Stimulated activated CD4-positive, alpha-beta T cell treated with anti-CD3 and anti-CD28 coated beads, Interleukin-12 subunit alpha, Interleukin-12 subunit beta, amount 100 ng/mL, for 4 hours (primary cell): ENCODE measurements at regions not wholly inside any gene's neighbourhood (a gene's known extent, or its start where the extent isn't known, plus 50 kb on each side); places are given as distances from the start of the nearest gene placed in this dataset.

ENCODE experiments used
- DNase-seq: peaks from one replicate; pipeline ENCODE4 v3.0.0-alpha.2; 2020

- no peak for DNase-seq
Measured at GRCh38 chr11:11076879-11077278, 219.0 kb upstream of the ZBED5 start.

- no peak for DNase-seq
Measured at GRCh38 chr11:11076276-11076675, 218.4 kb upstream of the ZBED5 start.

GRCh38 chr11:11075515-11076171 is 217.8 kb upstream of the ZBED5 start:
- no peak for DNase-seq

GRCh38 chr11:11074686-11075335 is 217.0 kb upstream of the ZBED5 start:
- no peak for DNase-seq

GRCh38 chr11:11073996-11074395 is 216.1 kb upstream of the ZBED5 start:
- no peak for DNase-seq

GRCh38 chr11:11072067-11072466 is 214.2 kb upstream of the ZBED5 start:
- no peak for DNase-seq

GRCh38 chr11:11071486-11071885 is 213.6 kb upstream of the ZBED5 start:
- DNase-seq = no peak

GRCh38 chr11:11070976-11071375 is 213.1 kb upstream of the ZBED5 start:
- DNase-seq = no peak

GRCh38 chr11:11069841-11070835 is 212.3 kb upstream of the ZBED5 start:
- DNase-seq = no peak

GRCh38 chr11:11068113-11068512 is 210.3 kb upstream of the ZBED5 start:
- no peak for DNase-seq

- DNase-seq = no peak
Measured at GRCh38 chr11:11065396-11065795, 207.5 kb upstream of the ZBED5 start.

GRCh38 chr11:11057472-11057854 is 199.6 kb upstream of the ZBED5 start:
- DNase-seq = no peak

GRCh38 chr11:11056749-11057471 is 199.1 kb upstream of the ZBED5 start:
- DNase-seq = no peak

- DNase-seq = no peak
Measured at GRCh38 chr11:11056316-11056715, 198.5 kb upstream of the ZBED5 start.

GRCh38 chr11:11047851-11048610 is 190.2 kb upstream of the ZBED5 start:
- DNase-seq = no peak

GRCh38 chr11:11046781-11047180 is 188.9 kb upstream of the ZBED5 start:
- no peak for DNase-seq

GRCh38 chr11:11045156-11045930 is 187.5 kb upstream of the ZBED5 start:
- no peak for DNase-seq

GRCh38 chr11:11044137-11044855 is 186.4 kb upstream of the ZBED5 start:
- DNase-seq = no peak

GRCh38 chr11:11043721-11044120 is 185.9 kb upstream of the ZBED5 start:
- DNase-seq = no peak

GRCh38 chr11:11039208-11039965 is 181.5 kb upstream of the ZBED5 start:
- no peak for DNase-seq
